Osteocyte (in vitro differentiated cells): ENCODE measurements at regions not wholly inside any gene's neighbourhood (a gene's known extent, or its start where the extent isn't known, plus 50 kb on each side); places are given as distances from the start of the nearest gene placed in this dataset.

Source experiments
- DNase-seq: peaks from one replicate; pipeline ENCODE4 v3.0.0; 2021; ENCODE audit warnings: mixed read lengths; ENCODE audit not compliant: unreplicated experiment; ENCODE audit errors: extremely low spot score
- H3K27ac Mint-ChIP-seq: one replicate; pipeline ENCODE4 v1.8.0; 2021; ENCODE audit warnings: mild to moderate bottlenecking, mixed read lengths; ENCODE audit not compliant: unreplicated experiment
- H3K27me3 Mint-ChIP-seq: one replicate; pipeline ENCODE4 v1.8.0; 2021; ENCODE audit warnings: mixed read lengths; ENCODE audit not compliant: unreplicated experiment
- H3K36me3 Mint-ChIP-seq: one replicate; pipeline ENCODE4 v1.8.0; 2021; ENCODE audit warnings: mixed read lengths; ENCODE audit not compliant: unreplicated experiment
- H3K4me1 Mint-ChIP-seq: one replicate; pipeline ENCODE4 v1.8.0; 2021; ENCODE audit warnings: mixed read lengths; ENCODE audit not compliant: unreplicated experiment
- H3K4me3 Mint-ChIP-seq: one replicate; pipeline ENCODE4 v1.8.0; 2021; ENCODE audit warnings: mild to moderate bottlenecking, moderate library complexity, mixed read lengths; ENCODE audit not compliant: unreplicated experiment
- H3K9me3 Mint-ChIP-seq: one replicate; pipeline ENCODE4 v1.8.0; 2021; ENCODE audit warnings: mixed read lengths; ENCODE audit not compliant: unreplicated experiment
- TF ChIP-seq, protein P1 (sequence below): fragments of 200-600 bp; sonication (generic); IDR thresholded peaks from 2 replicates; pipeline ENCODE4 v1.5.0; 2021; ENCODE audit warnings: antibody characterized with exemption, mild to moderate bottlenecking, moderate library complexity

DNA sequence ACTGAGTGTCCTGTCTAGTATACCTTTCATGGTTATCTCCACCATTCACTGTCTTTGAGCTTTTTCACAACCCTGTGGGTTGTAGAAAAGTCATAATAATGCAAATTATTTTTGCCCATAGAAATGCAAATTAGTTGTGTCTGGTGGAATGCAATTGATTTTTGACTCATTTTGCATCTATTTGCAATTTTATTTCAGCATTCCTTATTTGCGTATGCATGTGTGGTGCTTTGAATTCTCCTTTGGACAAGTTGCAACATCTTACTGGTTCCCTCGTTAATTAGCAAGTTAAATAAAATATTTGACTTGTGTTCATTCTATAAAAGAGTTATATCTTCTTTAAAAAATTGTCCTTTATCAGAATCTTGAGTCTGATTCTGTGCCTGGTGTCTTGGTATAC, 297.3 kb upstream of the CASK start:
- TF ChIP-seq, protein P1, sequence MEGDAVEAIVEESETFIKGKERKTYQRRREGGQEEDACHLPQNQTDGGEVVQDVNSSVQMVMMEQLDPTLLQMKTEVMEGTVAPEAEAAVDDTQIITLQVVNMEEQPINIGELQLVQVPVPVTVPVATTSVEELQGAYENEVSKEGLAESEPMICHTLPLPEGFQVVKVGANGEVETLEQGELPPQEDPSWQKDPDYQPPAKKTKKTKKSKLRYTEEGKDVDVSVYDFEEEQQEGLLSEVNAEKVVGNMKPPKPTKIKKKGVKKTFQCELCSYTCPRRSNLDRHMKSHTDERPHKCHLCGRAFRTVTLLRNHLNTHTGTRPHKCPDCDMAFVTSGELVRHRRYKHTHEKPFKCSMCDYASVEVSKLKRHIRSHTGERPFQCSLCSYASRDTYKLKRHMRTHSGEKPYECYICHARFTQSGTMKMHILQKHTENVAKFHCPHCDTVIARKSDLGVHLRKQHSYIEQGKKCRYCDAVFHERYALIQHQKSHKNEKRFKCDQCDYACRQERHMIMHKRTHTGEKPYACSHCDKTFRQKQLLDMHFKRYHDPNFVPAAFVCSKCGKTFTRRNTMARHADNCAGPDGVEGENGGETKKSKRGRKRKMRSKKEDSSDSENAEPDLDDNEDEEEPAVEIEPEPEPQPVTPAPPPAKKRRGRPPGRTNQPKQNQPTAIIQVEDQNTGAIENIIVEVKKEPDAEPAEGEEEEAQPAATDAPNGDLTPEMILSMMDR = no peak
- H3K9me3 Mint-ChIP-seq = peaks cover 5% of the 10 kb centered on the region
- DNase-seq = no peak
- H3K4me1 Mint-ChIP-seq = no peaks in the 10 kb centered on the region
- no peak overlapping the region for H3K4me3 Mint-ChIP-seq
- H3K27me3 Mint-ChIP-seq = no peaks in the 10 kb centered on the region
- H3K36me3 Mint-ChIP-seq = no peaks in the 10 kb centered on the region
- no peak overlapping the region for H3K27ac Mint-ChIP-seq

DNA sequence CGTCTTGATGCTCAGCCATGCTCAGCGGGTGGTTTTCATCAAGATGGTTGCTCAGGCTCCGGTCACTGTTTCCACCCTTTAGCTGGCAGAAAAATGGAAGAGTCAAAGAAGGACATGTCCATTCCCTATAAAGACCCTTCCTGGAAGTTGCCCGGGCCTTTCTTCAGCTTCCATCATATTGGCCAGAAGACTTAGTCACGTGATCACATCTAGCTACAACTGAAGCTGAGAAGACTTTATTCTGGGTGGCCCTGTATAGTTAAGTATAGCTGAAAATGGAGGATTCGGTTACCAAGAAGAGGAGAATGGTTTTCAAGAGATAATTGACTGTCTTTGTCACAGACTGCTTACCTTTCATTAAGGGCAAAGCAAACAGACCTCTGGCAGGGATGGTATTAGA, 296.7 kb upstream of the CASK start:
- no peak for DNase-seq
- Mint-ChIP-seq H3K36me3 (no peaks in the 10 kb centered on the region), H3K4me3 (no peak overlapping the region), H3K27me3 (no peaks in the 10 kb centered on the region), H3K4me1 (no peaks in the 10 kb centered on the region), H3K27ac (no peak overlapping the region), H3K9me3 (peaks cover 3% of the 10 kb centered on the region)
- TF ChIP-seq, protein P1 = no peak

DNA sequence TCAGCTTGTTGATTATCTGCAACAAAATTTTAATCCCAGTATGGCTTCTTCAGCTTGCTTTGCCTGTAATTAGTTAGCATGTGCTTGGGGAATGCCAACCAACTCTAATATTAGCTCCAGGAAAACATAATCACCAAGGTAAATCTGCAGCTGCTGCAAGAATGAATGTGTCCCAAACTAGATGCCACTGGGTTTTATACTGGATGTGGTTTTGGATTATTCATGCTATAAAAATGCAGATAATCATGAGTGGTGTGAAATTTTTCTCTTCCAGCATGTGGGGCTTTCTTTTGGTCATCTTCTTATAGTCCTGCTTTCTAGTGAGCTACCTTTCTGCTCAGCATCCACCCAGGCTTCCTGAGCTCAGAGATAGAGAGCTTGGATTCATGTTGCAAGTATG, 295.9 kb upstream of the CASK start:
- Mint-ChIP-seq H3K27me3 (no peaks in the 10 kb centered on the region), H3K9me3 (no peaks in the 10 kb centered on the region), H3K27ac (no peak overlapping the region), H3K4me3 (no peak overlapping the region), H3K4me1 (no peaks in the 10 kb centered on the region), H3K36me3 (no peaks in the 10 kb centered on the region)
- TF ChIP-seq, protein P1 = no peak
- DNase-seq = no peak

DNA sequence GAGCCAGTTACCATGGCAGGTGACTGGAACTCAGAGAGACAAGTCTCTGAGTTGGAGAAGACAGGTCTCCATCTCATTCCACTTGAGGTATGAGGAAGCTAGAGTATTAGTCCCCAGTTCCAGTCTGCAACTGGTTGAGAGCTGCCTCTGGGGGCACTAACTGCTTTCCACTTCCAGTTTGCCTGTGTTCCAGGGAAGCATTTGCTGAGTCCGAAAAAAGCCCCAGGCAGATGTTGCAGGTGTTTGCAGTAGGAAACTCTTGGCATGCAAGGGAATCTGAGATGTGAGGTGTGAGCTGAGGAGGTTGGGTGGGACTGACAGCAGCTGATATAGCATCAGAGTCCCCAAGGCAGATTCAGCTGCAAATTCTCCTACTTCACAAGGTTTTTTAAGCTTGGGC, 272.2 kb upstream of the CASK start:
- H3K27me3 Mint-ChIP-seq = no peaks in the 10 kb centered on the region
- no peak overlapping the region for H3K4me3 Mint-ChIP-seq
- H3K27ac Mint-ChIP-seq = no peak overlapping the region
- no peaks in the 10 kb centered on the region for H3K36me3 Mint-ChIP-seq
- DNase-seq = no peak
- TF ChIP-seq, protein P1 = no peak
- H3K9me3 Mint-ChIP-seq = peaks cover 4% of the 10 kb centered on the region
- H3K4me1 Mint-ChIP-seq = no peaks in the 10 kb centered on the region

DNA sequence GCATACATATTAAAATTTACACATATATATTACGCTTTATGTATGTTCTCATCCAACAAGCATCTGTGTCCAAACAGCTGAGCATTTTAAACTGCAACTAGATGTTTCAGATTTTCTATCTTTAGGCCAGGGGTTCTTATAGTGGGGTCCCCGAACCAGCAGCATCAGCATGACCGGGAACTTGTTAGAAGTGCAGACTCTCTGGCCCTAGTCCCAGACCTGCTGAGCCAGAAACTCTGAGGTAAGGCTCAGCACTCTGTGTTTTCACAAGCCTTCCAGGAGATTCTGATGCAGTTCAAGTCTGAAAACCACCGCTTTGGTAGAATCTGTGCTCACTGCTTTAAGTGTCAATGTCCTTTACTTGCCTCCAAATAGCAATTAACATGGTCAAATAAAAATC, 266.2 kb upstream of the CASK start:
- TF ChIP-seq, protein P1 = no peak
- H3K4me1 Mint-ChIP-seq = no peaks in the 10 kb centered on the region
- DNase-seq = no peak
- peaks cover 4% of the 10 kb centered on the region for H3K9me3 Mint-ChIP-seq
- H3K4me3 Mint-ChIP-seq = no peak overlapping the region
- no peak overlapping the region for H3K27ac Mint-ChIP-seq
- H3K27me3 Mint-ChIP-seq = no peaks in the 10 kb centered on the region
- no peaks in the 10 kb centered on the region for H3K36me3 Mint-ChIP-seq
